HL-60 (cell line): ENCODE measurements at regions not wholly inside any gene's neighbourhood (a gene's known extent, or its start where the extent isn't known, plus 50 kb on each side); places are given as distances from the start of the nearest gene placed in this dataset.

Source experiments
- DNase-seq, 2 experiments: peaks; one replicate each; pipeline ENCODE4 v3.0.0-alpha.2; 2010 to 2020; ENCODE audit warnings: low read depth in 1 of 2, low spot score in 1 of 2
- H3K27ac ChIP-seq: fragments of 250-450 bp; sonication (Bioruptor Pico); replicated peaks from 2 replicates; pipeline ENCODE4 v1.5.1; 2020; ENCODE audit warnings: mild to moderate bottlenecking, moderate library complexity
- H3K27me3 ChIP-seq: fragments of 250-450 bp; sonication (Bioruptor Pico); 2 replicates; pipeline ENCODE4 v1.5.1; 2021; ENCODE audit warnings: mild to moderate bottlenecking, moderate library complexity; ENCODE audit not compliant: insufficient read depth, poor library complexity, severe bottlenecking
- H3K4me3 ChIP-seq: replicated peaks from 2 replicates; pipeline ENCODE4 v1.5.1; 2011; ENCODE audit warnings: mild to moderate bottlenecking, control low read depth, low read length; ENCODE audit not compliant: insufficient read depth
- GABPA ChIP-seq: IDR thresholded peaks from 2 replicates; pipeline ENCODE4 v1.6.1; 2012; ENCODE audit warnings: low read depth
- POLR2AphosphoS5 ChIP-seq: IDR thresholded peaks from 2 replicates; pipeline ENCODE4 v1.6.1; 2012; ENCODE audit warnings: low read depth
- SPI1 ChIP-seq: IDR thresholded peaks from 2 replicates; pipeline ENCODE4 v1.6.1; 2012; ENCODE audit warnings: low read depth, mild to moderate bottlenecking, borderline replicate concordance
- TF ChIP-seq, protein P1 (sequence below): IDR thresholded peaks from one replicate; pipeline ENCODE4 v1.5.1; 2011; ENCODE audit warnings: low read length, control low read depth, inconsistent platforms; ENCODE audit not compliant: insufficient read depth
- TF ChIP-seq, protein P2 (sequence below): IDR thresholded peaks from 2 replicates; pipeline ENCODE4 v1.6.1; 2012; ENCODE audit warnings: low read depth; ENCODE audit not compliant: insufficient replicate concordance

DNA sequence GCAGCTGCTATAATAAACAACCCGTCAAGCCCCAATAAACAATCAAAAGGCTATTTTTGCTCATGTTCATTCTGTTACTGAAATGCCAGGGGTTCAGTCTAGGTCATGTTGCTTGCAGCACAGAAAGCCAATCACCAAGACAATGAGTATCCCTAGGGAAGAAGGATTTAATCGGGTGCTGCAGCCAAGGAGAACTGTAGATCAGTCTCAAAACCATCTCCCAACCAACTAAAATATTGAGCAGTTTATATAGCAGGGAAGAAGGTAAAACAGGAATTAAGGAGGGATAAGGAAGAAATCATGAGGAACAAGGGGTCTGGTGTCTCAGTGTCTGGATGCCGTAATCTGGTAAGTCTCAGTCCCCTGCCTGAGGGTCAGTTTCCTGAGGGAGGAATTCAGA lies 169.5 kb downstream of the BLID start:
- peaks cover 2% of the 10 kb centered on the region for H3K27me3 ChIP-seq
- TF ChIP-seq, protein P1, sequence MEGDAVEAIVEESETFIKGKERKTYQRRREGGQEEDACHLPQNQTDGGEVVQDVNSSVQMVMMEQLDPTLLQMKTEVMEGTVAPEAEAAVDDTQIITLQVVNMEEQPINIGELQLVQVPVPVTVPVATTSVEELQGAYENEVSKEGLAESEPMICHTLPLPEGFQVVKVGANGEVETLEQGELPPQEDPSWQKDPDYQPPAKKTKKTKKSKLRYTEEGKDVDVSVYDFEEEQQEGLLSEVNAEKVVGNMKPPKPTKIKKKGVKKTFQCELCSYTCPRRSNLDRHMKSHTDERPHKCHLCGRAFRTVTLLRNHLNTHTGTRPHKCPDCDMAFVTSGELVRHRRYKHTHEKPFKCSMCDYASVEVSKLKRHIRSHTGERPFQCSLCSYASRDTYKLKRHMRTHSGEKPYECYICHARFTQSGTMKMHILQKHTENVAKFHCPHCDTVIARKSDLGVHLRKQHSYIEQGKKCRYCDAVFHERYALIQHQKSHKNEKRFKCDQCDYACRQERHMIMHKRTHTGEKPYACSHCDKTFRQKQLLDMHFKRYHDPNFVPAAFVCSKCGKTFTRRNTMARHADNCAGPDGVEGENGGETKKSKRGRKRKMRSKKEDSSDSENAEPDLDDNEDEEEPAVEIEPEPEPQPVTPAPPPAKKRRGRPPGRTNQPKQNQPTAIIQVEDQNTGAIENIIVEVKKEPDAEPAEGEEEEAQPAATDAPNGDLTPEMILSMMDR, result no peak
- no peak for TF ChIP-seq SPI1
- no peak for TF ChIP-seq POLR2AphosphoS5
- no peak for TF ChIP-seq GABPA
- TF ChIP-seq, protein P2, sequence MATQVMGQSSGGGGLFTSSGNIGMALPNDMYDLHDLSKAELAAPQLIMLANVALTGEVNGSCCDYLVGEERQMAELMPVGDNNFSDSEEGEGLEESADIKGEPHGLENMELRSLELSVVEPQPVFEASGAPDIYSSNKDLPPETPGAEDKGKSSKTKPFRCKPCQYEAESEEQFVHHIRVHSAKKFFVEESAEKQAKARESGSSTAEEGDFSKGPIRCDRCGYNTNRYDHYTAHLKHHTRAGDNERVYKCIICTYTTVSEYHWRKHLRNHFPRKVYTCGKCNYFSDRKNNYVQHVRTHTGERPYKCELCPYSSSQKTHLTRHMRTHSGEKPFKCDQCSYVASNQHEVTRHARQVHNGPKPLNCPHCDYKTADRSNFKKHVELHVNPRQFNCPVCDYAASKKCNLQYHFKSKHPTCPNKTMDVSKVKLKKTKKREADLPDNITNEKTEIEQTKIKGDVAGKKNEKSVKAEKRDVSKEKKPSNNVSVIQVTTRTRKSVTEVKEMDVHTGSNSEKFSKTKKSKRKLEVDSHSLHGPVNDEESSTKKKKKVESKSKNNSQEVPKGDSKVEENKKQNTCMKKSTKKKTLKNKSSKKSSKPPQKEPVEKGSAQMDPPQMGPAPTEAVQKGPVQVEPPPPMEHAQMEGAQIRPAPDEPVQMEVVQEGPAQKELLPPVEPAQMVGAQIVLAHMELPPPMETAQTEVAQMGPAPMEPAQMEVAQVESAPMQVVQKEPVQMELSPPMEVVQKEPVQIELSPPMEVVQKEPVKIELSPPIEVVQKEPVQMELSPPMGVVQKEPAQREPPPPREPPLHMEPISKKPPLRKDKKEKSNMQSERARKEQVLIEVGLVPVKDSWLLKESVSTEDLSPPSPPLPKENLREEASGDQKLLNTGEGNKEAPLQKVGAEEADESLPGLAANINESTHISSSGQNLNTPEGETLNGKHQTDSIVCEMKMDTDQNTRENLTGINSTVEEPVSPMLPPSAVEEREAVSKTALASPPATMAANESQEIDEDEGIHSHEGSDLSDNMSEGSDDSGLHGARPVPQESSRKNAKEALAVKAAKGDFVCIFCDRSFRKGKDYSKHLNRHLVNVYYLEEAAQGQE, result no peak
- H3K27ac ChIP-seq, result no peak overlapping the region
- no peak for DNase-seq
- no peak overlapping the region for H3K4me3 ChIP-seq

DNA sequence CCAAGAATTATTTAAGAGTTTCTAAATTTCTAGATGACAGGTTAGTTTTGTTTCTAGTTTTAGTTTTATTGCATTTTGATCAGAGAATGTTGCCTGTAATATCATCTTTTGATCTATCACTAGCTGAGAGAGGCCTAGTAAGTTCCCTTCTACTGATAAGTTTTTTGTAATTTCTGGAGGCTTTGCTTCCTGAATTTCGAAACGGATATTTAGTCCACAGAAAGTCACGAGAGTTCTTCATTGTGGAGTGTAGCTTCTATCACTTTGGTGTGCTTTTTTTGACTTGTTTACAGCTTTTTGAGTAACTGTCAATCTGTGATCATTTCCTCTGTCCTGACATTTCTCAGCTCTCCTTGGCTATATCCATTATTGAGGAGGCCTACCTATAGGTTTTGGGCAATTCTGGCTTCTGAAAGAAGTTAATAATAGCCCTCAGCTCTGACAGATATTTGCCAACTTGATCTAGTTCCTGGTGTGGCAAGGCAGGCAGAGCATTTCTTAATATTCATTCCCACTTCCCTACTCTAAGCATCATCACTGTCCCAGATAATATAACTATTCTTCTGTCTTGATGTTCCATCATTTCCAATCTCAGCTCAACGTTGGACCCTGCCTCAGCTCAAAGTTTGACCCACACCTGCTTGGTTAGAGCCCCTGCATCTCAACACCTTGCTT lies 171.3 kb downstream of the BLID start:
- no peak overlapping the region for H3K27ac ChIP-seq
- H3K4me3 ChIP-seq, result no peak overlapping the region
- DNase-seq, result no peak
- peaks cover 2% of the 10 kb centered on the region for H3K27me3 ChIP-seq
- TF ChIP-seq, protein P2, result no peak
- no peak for TF ChIP-seq SPI1
- TF ChIP-seq GABPA, result no peak
- TF ChIP-seq POLR2AphosphoS5, result no peak
- TF ChIP-seq, protein P1, result no peak

DNA sequence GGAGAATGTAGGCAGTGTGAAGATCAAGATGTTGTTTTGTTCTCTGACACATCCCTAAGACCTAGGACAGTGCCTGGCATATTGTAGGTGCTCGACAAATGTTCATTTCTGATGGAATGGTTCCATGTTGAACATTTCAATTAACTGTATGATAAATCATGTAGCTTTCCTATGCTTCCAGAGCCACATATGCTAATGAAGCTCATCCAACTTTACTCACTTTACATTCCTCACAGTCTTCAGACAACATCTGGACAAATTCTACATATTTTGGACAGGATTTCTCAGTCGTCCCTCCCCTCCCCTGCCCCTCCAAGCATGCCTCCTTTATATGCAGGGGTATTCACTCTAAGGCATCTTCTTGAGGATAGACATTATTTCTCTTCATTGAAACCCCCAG lies 177.9 kb downstream of the BLID start:
- TF ChIP-seq, protein P2, result no peak
- TF ChIP-seq GABPA (no peak), SPI1 (no peak), POLR2AphosphoS5 (no peak)
- TF ChIP-seq, protein P1, result no peak
- Histone ChIP-seq H3K27me3 (peaks cover 4% of the 10 kb centered on the region), H3K27ac (no peak overlapping the region), H3K4me3 (no peak overlapping the region)
- DNase-seq, result no peak
